ENCODE measurements at regions not wholly inside any gene's neighbourhood (a gene's known extent, or its start where the extent isn't known, plus 50 kb on each side); places are given as distances from the start of the nearest gene placed in this dataset.

DNA sequence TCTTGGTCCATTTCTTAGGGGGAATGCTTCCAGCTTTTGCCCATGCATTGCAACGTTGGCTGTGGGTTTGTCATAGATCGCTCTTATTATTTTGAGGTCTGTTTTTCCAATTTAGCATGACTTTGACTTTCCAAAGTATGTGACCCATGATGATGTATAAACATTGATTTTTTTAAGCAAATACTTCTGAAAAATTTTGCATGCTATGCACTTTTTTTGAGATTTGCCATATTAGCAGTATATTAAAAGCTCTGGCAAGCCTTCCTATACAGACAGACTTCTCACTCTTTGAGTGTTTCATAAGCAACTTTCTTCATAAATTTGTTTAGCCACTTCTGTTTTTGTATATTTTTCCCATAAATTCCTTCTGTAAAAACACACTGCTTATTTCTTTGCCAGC lies 746.4 kb upstream of the LCORL start:
- no peak overlapping the region for H3K27ac ChIP-seq (ENCODE audit: low read length)
- no peak overlapping the region for H3K4me3 ChIP-seq (ENCODE audit: low read depth in 1 of 2, low read length in 2 of 2)
- H3K27me3 ChIP-seq (ENCODE audit: low read depth, low read length): no peaks in the 10 kb centered on the region
- no peaks in the 10 kb centered on the region for H3K4me1 ChIP-seq (ENCODE audit: control insufficient read depth in 1 of 2, insufficient read depth in 2 of 2, low read length in 2 of 2)
- no peaks in the 10 kb centered on the region for H3K9me3 ChIP-seq (ENCODE audit: control insufficient read depth in 1 of 2, low read length in 2 of 2)
- H3K36me3 ChIP-seq (ENCODE audit: control insufficient read depth in 1 of 2, insufficient read depth in 2 of 2, low read length in 2 of 2): no peaks in the 10 kb centered on the region

DNA sequence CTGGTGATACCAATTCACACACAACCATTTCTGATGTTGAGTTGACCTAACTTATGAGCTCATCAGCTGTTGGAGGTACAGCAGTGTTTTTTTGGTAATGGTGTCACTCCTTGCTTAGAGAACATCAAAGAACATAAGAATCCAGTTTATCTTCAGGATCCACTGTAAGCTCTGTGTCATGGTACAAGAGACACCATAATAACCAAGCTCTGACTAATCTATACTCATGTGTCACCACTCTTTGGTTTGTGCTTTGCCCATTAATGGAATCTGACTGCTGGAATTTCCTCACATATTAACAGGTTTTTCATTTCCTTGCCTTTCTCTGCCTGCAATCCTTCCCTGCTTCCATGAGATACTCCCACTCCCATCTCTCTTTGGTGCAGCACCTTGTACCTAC lies 735.1 kb upstream of the LCORL start:
- no peak overlapping the region for H3K4me3 ChIP-seq (ENCODE audit: low read depth in 1 of 2, low read length in 2 of 2)
- H3K27ac ChIP-seq (ENCODE audit: low read length): no peak overlapping the region
- no peaks in the 10 kb centered on the region for H3K9me3 ChIP-seq (ENCODE audit: control insufficient read depth in 1 of 2, low read length in 2 of 2)
- no peaks in the 10 kb centered on the region for H3K36me3 ChIP-seq (ENCODE audit: control insufficient read depth in 1 of 2, insufficient read depth in 2 of 2, low read length in 2 of 2)
- H3K27me3 ChIP-seq (ENCODE audit: low read depth, low read length): no peaks in the 10 kb centered on the region
- no peaks in the 10 kb centered on the region for H3K4me1 ChIP-seq (ENCODE audit: control insufficient read depth in 1 of 2, insufficient read depth in 2 of 2, low read length in 2 of 2)

DNA sequence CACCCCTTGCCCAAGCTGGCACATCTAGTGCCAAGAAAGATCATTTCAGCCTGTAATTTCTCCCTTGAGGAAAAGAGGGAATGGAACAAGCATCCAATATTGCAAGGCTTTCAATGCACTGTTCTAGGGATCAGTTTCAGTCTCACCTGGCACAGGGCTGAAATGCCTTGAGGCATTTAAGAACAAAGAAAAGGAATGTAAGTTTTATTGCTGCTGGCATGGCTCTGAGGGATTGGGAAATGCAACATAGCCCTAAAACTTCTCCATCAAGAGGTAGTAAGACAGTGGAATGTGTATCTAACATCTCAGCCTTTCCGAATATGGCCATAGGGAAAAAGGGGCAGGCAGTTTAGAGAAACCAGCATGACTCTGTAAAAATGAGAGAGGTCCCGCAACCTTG lies 732.6 kb upstream of the LCORL start:
- Histone ChIP-seq H3K4me1 (ENCODE audit: control insufficient read depth in 1 of 2, insufficient read depth in 2 of 2, low read length in 2 of 2) (no peaks in the 10 kb centered on the region), H3K4me3 (ENCODE audit: low read depth in 1 of 2, low read length in 2 of 2) (no peak overlapping the region), H3K27me3 (ENCODE audit: low read depth, low read length) (no peaks in the 10 kb centered on the region), H3K36me3 (ENCODE audit: control insufficient read depth in 1 of 2, insufficient read depth in 2 of 2, low read length in 2 of 2) (no peaks in the 10 kb centered on the region), H3K27ac (ENCODE audit: low read length) (no peak overlapping the region), H3K9me3 (ENCODE audit: control insufficient read depth in 1 of 2, low read length in 2 of 2) (no peaks in the 10 kb centered on the region)

DNA sequence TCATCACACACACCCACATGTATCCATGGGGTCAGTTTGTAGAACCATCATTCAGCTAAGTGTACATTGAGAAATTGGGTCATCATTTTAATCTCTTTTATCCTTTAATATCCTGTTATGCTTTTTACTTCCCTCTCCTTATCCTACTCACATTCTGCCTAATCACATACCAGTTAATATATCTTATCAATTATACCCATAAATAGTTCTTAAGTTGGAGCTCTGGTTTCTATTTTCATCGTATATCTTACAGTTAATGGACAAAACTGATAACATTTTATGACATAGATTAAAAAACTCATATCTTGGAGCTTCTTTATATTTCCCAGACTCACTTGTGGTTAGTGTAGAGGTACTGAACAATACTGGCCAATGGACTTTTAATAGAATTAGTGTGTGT lies 729.5 kb upstream of the LCORL start:
- Histone ChIP-seq H3K27me3 (ENCODE audit: low read depth, low read length) (no peaks in the 10 kb centered on the region), H3K9me3 (ENCODE audit: control insufficient read depth in 1 of 2, low read length in 2 of 2) (no peaks in the 10 kb centered on the region), H3K4me1 (ENCODE audit: control insufficient read depth in 1 of 2, insufficient read depth in 2 of 2, low read length in 2 of 2) (no peaks in the 10 kb centered on the region), H3K4me3 (ENCODE audit: low read depth in 1 of 2, low read length in 2 of 2) (no peak overlapping the region), H3K36me3 (ENCODE audit: control insufficient read depth in 1 of 2, insufficient read depth in 2 of 2, low read length in 2 of 2) (no peaks in the 10 kb centered on the region), H3K27ac (ENCODE audit: low read length) (no peak overlapping the region)

DNA sequence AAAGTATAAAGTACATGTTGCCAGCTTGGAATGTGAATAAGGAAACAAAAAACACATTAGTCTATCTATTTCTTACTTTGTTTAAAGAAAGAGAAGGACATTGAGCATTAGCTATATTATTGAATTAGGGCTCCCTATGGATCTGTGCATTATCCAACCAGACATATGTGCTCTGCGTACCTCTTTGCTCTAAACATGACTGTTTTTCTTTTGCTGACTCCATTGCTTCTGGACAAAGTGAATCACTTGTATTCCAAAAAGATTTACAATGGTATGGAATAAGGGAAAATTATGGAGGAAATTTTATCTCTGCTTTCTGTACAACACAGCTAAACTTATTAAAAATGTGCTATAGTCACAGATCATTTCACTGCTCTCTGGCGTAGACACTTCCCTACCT lies 727.8 kb upstream of the LCORL start:
- Histone ChIP-seq H3K27ac (ENCODE audit: low read length) (no peak overlapping the region), H3K4me1 (ENCODE audit: control insufficient read depth in 1 of 2, insufficient read depth in 2 of 2, low read length in 2 of 2) (no peaks in the 10 kb centered on the region), H3K9me3 (ENCODE audit: control insufficient read depth in 1 of 2, low read length in 2 of 2) (no peaks in the 10 kb centered on the region), H3K4me3 (ENCODE audit: low read depth in 1 of 2, low read length in 2 of 2) (no peak overlapping the region), H3K27me3 (ENCODE audit: low read depth, low read length) (no peaks in the 10 kb centered on the region), H3K36me3 (ENCODE audit: control insufficient read depth in 1 of 2, insufficient read depth in 2 of 2, low read length in 2 of 2) (no peaks in the 10 kb centered on the region)

DNA sequence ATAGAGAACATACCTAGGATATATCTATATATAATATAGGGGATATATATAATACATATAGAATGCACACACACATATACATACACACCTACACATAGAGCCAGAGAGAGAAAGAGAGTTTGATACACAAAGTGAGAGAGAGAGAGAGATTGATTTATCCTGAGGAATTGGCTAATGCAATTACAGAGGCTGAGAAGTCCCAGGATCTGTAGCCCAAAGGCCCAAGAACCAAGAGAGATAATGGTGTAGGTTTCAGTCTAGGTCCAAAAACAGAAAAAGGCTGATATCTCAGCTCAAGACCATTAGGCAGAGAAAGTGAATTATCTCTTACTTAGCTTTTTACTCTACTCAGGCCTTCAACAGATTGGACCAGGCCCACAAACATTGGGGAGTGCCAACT lies 715.0 kb upstream of the LCORL start:
- H3K4me1 ChIP-seq (ENCODE audit: control insufficient read depth in 1 of 2, insufficient read depth in 2 of 2, low read length in 2 of 2): peaks cover 0 to 4% of the 10 kb centered on the region in 2 donors
- no peak overlapping the region for H3K27ac ChIP-seq (ENCODE audit: low read length)
- no peak overlapping the region for H3K4me3 ChIP-seq (ENCODE audit: low read depth in 1 of 2, low read length in 2 of 2)
- no peaks in the 10 kb centered on the region for H3K9me3 ChIP-seq (ENCODE audit: control insufficient read depth in 1 of 2, low read length in 2 of 2)
- no peaks in the 10 kb centered on the region for H3K36me3 ChIP-seq (ENCODE audit: control insufficient read depth in 1 of 2, insufficient read depth in 2 of 2, low read length in 2 of 2)
- H3K27me3 ChIP-seq (ENCODE audit: low read depth, low read length): no peaks in the 10 kb centered on the region

DNA sequence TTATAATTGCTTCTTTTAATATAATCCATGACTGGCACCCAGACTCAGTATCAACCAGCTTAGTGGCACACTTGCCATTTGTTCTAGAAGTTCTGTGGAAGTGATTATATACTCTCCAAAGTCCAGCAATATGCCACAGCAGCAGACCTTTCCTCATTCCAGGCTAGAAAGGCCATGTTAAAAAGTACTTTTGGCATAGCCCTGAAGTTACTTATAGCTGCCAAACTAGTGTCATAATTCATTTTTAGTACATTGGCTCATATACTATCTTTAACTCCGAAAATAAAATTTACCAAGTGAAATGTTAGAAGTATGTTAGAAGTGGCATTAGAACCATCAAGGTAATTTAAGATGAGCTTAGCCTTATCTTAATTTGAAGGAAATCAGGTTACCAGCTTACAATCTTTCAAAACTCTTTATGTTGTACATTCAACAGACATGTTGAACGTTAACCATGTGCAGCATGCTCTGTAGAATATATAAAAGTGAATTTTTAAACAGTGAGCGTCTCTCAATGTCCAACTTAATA lies 714.2 kb upstream of the LCORL start:
- Histone ChIP-seq H3K36me3 (ENCODE audit: control insufficient read depth in 1 of 2, insufficient read depth in 2 of 2, low read length in 2 of 2) (no peaks in the 10 kb centered on the region), H3K4me3 (ENCODE audit: low read depth in 1 of 2, low read length in 2 of 2) (no peak overlapping the region), H3K27ac (ENCODE audit: low read length) (no peak overlapping the region), H3K27me3 (ENCODE audit: low read depth, low read length) (no peaks in the 10 kb centered on the region), H3K4me1 (ENCODE audit: control insufficient read depth in 1 of 2, insufficient read depth in 2 of 2, low read length in 2 of 2) (peaks cover 0 to 4% of the 10 kb centered on the region in 2 donors), H3K9me3 (ENCODE audit: control insufficient read depth in 1 of 2, low read length in 2 of 2) (no peaks in the 10 kb centered on the region)

DNA sequence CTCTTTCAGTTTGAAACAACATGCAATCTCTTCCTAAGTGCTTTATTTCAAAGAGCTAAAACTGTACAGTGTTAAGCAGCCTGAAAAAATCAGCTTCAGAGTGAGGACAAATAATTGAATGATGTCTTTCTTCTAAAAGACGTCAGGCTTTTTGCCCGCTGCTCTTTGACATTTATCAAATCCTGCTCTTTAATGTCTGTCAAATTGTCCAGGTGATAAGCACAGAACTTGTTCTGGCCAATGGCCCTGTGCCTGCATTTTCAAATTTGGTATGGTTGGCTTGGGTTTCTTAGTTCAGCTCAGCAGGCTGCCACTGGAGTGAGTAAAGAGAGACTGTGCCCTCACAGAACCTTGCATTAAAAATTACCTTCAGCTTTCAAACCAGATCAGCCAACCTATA lies 712.9 kb upstream of the LCORL start:
- Histone ChIP-seq H3K27ac (ENCODE audit: low read length) (no peak overlapping the region), H3K9me3 (ENCODE audit: control insufficient read depth in 1 of 2, low read length in 2 of 2) (no peaks in the 10 kb centered on the region)

DNA sequence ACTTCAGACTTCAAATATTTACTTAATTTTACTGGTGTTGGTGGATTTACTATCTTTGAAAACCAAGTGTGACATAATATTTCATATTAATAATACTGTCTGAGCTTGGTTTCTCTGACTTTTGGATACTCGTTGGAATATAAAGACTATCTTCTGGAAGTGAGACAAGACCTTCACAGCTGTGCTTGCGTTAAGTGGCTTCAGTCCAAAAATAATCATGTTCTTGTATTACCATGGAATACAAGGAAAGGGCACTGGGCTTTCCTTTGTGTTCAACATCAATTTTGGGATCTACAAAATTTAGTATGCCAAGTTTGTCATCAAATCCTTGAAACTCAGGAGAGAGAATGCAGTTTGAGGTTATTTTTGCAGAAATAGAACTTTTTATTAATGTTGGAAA lies 712.4 kb upstream of the LCORL start:
- H3K4me3 ChIP-seq (ENCODE audit: low read depth in 1 of 2, low read length in 2 of 2): no peak overlapping the region

More for the DNA sequence above, 712.9 kb upstream of the LCORL start:
- Histone ChIP-seq H3K4me3 (ENCODE audit: low read depth in 1 of 2, low read length in 2 of 2) (no peak overlapping the region), H3K27me3 (ENCODE audit: low read depth, low read length) (no peaks in the 10 kb centered on the region), H3K36me3 (ENCODE audit: control insufficient read depth in 1 of 2, insufficient read depth in 2 of 2, low read length in 2 of 2) (no peaks in the 10 kb centered on the region), H3K4me1 (ENCODE audit: control insufficient read depth in 1 of 2, insufficient read depth in 2 of 2, low read length in 2 of 2) (peaks cover 0 to 4% of the 10 kb centered on the region in 2 donors)

DNA sequence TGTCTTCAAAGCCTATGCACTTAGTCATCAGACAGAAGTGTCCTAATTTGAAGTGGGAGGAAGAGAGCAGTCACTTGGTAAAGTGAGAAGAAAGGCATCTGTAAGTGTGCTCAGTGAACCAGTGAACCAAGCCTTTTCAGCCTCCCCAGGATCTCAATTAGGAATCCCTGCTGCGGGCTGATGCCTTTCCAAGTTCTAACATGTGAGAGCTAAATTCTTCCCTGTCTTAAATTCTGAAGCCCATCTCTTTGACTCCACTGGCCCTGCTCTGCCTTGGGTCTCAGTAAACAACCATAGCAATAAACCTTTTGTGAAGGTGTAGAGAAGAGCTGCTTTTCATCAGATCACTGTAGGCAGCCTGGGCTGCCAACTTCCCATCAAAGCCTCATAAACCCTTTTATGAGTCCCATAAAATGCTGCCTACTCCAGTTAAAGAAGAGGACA lies 701.2 kb upstream of the LCORL start:
- no peak overlapping the region for H3K27ac ChIP-seq (ENCODE audit: low read length)
- H3K27me3 ChIP-seq (ENCODE audit: low read depth, low read length): no peaks in the 10 kb centered on the region
- H3K9me3 ChIP-seq (ENCODE audit: control insufficient read depth in 1 of 2, low read length in 2 of 2): peaks cover 0 to 2% of the 10 kb centered on the region in 2 donors
- H3K4me3 ChIP-seq (ENCODE audit: low read depth in 1 of 2, low read length in 2 of 2): no peak overlapping the region
- H3K36me3 ChIP-seq (ENCODE audit: control insufficient read depth in 1 of 2, insufficient read depth in 2 of 2, low read length in 2 of 2): no peaks in the 10 kb centered on the region
- no peaks in the 10 kb centered on the region for H3K4me1 ChIP-seq (ENCODE audit: control insufficient read depth in 1 of 2, insufficient read depth in 2 of 2, low read length in 2 of 2)

More for the DNA sequence above, 712.4 kb upstream of the LCORL start:
- Histone ChIP-seq H3K36me3 (ENCODE audit: control insufficient read depth in 1 of 2, insufficient read depth in 2 of 2, low read length in 2 of 2) (no peaks in the 10 kb centered on the region), H3K27me3 (ENCODE audit: low read depth, low read length) (no peaks in the 10 kb centered on the region), H3K9me3 (ENCODE audit: control insufficient read depth in 1 of 2, low read length in 2 of 2) (no peaks in the 10 kb centered on the region), H3K4me1 (ENCODE audit: control insufficient read depth in 1 of 2, insufficient read depth in 2 of 2, low read length in 2 of 2) (peaks cover 0 to 4% of the 10 kb centered on the region in 2 donors), H3K27ac (ENCODE audit: low read length) (no peak overlapping the region)

DNA sequence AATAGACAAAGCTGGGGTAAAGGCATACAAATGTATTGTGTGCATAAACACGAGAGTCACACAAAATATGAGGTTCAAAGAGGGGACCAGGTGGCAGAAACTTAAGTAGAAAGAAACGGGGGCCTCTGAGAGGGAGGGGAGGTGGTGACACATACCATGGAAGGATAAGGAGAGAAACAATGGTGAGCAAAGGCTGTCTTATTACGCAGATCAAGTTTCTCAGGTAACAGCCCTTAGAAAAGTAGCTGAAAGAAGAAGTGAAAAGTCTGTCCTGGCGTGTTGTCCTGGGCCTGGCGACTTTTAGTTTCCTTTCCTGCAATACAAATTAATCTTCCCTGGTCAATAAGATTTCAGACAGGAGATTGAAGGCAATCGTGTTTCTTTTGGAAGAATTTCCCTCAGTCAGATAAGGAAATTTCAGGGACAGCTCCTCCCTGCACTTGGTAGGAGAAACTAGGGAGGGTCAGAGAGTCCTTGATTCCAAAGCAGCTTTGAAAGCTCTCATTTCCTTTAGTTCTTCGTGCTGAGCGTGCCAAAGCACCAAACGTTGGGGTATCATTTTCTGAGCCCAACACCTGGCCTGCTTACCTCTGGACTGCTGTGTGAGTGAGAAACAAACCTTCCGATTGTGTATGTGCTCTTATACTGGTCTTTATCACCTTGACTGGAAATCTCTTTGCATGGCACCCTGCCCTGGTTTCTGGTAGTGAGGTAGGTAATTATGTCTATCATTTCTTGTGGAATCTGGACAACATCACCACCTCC lies 676.7 kb upstream of the LCORL start:
- Histone ChIP-seq H3K4me3 (ENCODE audit: low read depth in 1 of 2, low read length in 2 of 2) (no peak overlapping the region), H3K36me3 (ENCODE audit: control insufficient read depth in 1 of 2, insufficient read depth in 2 of 2, low read length in 2 of 2) (no peaks in the 10 kb centered on the region), H3K27me3 (ENCODE audit: low read depth, low read length) (no peaks in the 10 kb centered on the region), H3K27ac (ENCODE audit: low read length) (no peak overlapping the region), H3K4me1 (ENCODE audit: control insufficient read depth in 1 of 2, insufficient read depth in 2 of 2, low read length in 2 of 2) (no peaks in the 10 kb centered on the region), H3K9me3 (ENCODE audit: control insufficient read depth in 1 of 2, low read length in 2 of 2) (no peaks in the 10 kb centered on the region)

Measured in muscle layer of duodenum (tissue), 2 donors.